Brain pericyte (primary cell): ENCODE measurements at regions not wholly inside any gene's neighbourhood (a gene's known extent, or its start where the extent isn't known, plus 50 kb on each side); places are given as distances from the start of the nearest gene placed in this dataset.
"Not testable (repeated sequence)": the region's sequence is repeated elsewhere in the genome, so short reads cannot be mapped to it uniquely, and the experiment has no call there.

Experiments
- DNase-seq: peaks from one replicate; pipeline ENCODE4 v3.0.0-alpha.2; 2012; ENCODE audit warnings: low read depth, low spot score

DNA sequence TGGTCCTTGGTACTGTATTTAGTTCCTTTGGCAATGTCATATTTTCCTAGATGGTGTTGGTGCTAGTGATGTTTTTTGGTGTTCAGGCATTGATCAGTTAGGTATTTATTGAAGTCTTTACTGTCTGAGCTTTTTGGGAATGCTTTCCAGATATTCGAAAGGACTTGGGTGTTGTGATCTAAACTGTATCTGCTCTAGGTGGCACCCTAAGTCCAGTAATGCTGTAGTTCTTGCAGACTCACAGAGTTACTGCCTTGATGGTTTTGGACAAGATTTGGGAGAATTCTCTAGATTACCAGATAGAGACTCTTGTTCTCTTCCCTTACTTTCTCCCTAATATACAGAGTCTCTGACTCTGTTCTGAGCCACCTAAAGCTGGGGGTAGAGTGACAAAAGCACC lies 513.6 kb upstream of the PITX2 start:
- DNase-seq = no peak

DNA sequence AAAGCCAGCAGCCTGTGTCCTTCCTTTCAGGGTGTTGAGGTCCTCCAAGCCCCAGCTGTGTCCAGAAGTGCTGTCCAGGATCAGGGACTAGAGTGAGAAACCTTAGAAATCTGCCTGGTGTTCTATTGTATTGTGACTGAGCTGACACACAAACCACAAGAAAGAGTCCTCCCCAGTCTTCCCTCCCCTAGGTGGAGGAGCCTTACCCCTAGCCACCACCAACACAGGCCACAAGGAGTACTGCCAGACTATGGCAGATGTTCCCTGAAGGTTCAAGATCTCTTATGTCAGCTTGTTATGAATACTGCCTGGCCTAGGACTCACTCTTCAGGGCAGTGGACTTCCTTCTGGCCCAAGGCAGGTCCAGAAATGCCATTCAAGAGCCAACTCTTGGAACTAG lies 514.1 kb upstream of the PITX2 start:
- DNase-seq = no peak

DNA sequence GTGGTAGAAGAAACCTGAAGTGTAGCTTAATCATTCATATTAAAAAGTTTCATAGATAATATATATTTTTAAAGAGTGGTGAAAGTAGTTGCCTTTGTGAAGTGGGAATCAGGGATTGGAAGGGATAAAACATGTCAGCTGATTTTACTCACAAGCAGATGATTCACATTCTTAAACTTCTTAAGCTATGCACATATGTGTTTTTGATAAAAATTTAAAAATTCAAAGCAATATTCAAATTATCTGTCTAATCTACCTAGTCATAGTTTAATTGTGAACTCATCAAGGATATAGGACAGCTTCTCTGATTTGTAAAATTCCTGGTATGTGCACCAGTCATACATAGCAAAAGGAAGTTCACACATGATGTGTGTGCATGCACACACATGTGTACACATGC lies 520.6 kb upstream of the PITX2 start:
- DNase-seq = no peak

DNA sequence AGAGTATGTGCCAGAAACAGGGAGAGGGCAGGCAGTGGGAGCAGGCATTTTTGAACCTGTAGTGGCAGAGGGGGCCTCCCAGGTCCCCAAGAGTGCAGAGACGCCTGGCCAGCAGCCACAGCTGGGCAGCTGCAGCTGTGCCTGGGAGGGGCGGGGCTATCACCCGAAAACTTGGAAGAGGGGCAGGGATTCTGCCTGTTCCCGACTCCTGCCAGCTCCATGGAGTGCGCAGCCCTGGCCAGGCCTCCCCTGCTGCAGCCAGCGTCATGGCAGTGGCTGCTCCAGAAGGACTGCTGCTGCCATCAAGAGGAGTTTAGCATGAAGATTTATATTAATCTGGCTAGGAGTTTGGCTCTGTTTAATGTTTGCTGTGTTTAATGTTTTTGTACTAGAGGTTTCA lies 532.1 kb upstream of the PITX2 start:
- DNase-seq = no peak

DNA sequence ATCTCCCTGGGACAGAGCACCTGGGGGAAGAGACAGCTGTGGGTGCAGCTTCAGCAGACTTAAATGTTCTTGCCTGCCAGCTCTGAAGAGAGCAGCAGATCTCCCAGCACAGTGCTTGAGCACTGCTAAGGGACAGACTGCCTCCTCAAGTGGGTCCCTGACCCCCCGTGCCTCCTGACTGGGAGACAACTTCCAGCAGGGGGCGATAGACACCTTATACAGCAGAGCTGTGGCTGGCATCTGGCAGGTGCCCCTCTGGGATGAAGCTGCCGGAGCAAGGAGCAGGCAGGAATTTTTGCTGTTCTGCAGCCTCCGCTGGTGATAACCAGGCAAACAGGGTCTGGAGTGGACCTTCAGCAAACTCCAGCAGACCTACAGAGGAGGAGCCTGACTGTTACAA lies 541.7 kb upstream of the PITX2 start:
- DNase-seq = not testable (repeated sequence)

DNA sequence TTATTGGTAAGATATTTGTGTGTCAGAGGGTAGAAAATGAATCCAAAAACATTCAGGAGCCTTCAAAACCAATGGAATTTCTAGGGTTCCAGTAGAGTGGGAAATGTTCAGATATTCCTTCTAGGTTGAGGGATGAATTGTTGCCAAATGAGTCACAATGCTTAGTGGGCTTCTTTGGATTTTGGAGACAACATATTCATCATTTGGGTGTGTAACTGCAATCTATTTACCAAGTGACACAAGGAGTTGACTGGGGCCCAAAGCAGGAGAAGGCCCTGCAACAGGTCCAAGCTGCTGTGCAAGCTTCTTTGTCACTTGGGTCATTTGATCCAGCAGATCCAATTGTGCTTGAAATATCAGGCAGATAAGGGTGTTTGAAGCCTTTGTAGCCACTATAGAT lies 551.5 kb upstream of the PITX2 start:
- no peak for DNase-seq

DNA sequence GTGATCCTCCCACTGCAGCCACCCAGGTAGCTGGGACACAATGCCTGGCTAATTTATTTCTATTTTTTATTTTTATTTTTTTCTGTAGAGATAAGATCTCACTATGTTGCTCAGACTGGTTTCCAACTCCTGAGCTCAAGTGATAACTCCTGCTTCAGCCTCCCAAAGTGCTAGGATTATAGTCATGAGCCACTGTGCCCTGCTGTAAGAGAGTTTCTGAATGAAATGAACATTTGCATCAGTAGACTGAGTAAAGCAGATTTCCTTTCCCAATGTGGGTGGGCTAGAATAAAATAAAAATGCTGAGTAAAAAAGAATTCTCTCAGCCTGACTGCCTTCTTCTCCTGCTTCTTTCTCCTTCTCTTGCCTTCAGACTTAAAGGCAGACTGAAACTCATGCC lies 555.4 kb upstream of the PITX2 start:
- DNase-seq = no peak

DNA sequence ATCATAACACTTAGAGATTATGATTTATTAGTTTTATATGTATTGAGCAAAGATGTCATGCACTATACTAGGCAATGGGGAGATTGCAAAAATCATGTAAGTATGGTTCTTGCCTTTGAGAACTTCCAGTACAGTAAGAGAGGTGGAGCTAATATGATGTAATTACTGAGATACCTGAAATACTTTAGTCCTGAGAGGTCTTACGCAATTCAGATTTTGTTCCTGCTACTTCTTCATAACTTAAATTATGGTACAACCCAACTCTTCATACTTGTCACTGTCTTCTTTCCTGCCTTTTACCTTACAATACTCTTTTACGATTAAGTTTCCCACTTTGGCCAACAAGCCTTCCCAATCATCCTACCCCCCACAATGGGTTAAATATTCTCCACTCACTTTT lies 564.2 kb upstream of the PITX2 start:
- DNase-seq = no peak

DNA sequence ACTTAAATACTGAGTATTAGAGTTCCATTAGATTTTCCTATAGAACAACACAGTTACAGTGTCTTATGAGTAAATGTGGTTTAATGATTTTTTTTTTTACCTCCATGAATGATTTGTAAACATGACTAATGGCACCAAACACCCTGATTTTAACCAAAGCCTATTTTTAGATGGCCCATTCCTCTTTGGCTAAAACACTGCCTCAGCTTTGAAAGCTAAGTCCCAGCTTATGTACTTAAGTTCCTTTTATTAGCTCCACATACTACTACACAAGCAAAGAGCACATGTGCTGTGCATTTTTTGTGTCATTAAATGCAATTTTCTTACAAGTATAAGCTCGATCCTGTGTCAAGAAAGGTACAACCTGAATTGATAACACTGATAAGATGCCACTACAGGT lies 575.6 kb upstream of the PITX2 start:
- no peak for DNase-seq

DNA sequence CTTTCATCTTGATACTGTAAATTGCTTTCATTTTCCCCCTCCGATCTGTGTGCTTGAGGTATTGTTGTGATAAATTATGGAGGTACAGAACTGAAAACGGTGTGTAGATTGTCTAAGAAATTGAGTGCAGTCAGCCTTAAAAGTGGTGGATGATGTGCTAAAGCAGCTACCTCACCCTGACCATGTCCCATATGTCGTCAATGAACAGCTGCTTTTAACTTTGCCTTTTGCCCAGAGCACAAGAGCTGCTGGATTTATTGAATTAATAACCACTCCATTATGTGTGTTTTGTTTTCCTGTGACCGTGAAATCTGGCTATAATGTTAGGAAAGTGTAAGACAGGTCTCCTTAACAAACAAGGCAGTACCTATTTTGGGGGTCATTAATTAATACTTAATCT lies 581.9 kb upstream of the PITX2 start:
- DNase-seq = no peak

DNA sequence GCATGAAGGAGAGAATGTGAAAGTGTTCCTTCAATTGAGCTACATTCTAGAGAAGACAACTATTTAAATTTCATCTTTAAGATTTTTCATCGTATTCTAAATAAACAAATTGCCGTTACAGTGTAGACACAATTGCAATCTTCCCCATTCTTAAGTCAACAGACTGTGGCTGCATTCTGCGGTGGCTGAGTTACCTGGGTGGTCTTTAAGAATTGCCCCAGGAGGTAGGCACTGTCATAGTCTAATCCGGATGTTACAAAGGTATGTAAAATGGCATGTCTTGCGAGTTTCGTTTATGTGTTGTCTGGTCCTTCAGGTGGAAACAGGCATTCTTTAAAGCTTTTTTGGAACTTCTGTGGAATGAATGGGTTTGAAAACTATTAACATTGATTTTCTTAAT lies 586.1 kb upstream of the PITX2 start:
- no peak for DNase-seq

DNA sequence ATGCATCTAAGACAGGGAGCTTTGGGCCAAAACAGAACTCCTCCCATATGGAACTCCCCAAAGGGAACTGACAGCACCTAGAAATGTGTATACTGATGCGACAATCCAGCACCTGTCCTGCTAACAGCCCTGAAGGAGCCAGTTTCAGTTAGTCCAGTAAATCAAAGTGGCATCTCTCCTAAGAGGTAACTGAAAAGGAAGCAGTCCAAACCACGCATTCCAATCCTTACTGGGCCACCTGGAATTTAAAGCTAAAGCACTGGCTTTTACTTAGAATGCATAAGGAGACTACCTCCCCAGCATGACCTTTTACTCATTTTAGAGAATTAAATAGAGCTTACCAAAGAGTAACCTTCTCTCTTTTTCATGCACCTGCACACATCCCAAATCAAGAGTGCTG lies 586.8 kb upstream of the PITX2 start:
- DNase-seq = no peak

DNA sequence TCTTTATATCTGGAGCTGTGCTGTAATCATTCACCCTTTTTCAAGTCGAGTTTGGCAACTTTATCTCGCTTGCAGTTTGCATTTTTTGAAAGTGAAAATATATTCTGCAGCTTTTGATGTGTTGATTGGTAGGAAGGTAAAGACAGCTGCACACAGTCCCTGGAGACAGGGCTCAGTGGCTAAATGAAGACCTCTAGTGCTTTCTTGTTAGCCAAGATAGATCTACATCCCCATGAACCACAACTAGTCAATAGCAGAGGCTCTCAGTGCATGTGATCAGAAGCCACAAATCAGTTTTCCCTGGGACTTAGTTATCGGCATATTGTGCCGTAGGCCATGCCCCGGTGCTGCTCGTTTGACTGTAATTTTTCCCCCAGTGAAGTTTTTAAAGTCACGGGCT lies 587.7 kb upstream of the PITX2 start:
- no peak for DNase-seq

DNA sequence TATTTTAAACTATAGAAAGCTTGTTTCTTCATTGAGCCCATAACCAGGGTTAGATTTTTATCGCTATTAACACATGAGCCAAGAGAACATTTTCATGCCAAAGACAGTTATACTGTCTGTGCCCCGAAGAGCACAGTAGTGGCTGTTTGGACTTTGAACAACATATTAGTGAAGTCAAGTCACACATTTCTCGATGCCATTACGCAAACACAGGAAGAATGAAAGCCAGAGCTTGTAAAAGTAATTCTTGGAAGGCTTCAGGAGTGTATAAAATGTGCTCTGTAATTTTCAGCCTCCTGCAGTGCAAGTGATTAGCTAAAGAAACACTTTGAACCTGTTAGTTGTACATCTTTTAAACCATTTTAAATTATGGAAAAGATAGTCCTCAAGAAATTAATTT lies 590.7 kb upstream of the PITX2 start:
- DNase-seq = no peak

DNA sequence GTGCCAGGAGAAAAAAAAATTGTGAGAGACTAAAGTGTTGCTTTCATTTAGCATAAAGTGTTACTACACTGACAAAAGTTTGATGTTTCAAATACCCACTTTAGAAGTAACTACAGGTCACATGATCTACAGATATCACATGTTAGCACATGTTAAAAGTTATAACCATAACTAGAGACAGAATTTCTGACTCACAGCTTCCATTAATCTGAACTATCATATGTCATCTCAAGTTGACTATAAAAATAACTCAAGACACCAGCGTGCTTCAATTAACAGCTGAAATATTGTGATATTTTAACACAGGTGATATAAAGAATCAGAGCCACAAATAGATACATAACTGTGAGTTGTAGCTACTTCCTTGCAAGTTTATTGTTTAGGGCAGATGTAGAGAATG lies 591.5 kb upstream of the PITX2 start:
- no peak for DNase-seq

DNA sequence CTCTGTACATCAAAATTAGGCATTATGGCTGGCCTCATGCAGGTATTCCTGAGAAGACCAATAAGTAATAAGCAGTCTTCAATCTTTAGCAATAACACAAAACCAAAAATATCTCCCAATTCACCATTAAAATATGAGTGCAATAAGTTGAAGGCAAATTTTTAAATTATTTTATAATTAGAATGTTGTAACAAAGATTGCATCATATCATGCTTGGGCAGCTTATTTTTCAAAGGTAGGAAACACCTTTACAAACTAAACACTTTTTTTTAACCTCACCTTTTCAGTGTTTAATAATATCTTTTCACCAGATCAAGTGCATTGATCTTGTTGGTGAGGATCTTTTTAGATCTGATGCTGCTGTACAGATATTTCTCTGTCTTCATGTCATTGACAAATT lies 592.9 kb upstream of the PITX2 start:
- DNase-seq = no peak

DNA sequence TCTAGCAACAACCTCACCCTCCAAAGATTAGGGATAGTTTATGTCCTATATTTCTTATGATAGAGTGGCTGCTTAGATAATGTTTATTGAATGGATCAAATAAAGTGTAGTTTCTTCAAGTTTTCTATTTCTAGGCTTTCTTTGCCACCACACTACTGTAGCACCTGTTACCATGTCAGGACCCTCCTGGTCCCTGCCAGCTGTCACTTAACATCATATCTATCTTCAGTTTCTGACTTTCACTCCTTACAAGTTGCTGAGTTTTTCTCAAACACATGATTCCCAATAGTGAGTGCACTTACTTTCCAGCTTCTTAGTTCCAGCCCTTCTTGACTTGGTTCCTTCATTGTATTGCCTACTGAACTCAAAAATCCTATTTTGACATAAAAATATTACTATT lies 593.9 kb upstream of the PITX2 start:
- DNase-seq = no peak

DNA sequence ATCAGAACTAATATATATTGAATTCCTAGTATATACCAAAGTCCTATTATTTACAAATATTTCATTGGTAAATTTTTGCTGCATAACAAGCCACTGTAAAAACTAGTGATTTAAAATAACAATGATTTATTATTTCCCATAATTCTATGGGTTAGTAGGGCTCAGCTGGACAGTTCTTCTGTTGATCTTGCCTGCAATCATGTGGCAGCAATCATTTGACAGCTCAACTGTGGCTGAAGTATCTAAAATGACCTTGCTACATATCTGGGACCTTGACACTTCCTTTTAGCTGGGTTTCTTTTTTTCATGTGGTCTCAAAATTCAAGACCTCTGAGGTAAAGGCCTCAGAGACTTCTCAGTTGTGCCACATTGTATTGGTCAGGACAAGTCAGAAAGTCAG lies 598.5 kb upstream of the PITX2 start:
- DNase-seq = no peak

DNA sequence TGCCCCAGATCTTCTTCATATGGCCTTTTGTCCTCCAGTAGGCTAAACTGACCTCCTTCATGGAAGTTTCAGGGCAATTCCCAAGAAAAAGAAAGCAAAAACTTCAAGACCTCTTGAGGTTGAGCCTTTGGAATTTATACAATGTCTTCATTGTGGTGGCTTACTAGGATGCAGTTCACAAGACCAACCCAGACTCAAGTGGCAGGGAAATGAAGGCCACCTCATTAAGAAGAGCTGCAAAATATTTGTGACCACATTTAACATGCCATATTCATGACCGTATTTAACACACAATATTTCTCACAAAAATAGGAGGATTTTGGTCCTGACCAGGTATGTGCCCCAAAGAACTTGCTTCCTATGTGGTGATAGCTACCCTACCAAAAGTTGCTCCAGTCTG lies 605.5 kb upstream of the PITX2 start:
- no peak for DNase-seq

DNA sequence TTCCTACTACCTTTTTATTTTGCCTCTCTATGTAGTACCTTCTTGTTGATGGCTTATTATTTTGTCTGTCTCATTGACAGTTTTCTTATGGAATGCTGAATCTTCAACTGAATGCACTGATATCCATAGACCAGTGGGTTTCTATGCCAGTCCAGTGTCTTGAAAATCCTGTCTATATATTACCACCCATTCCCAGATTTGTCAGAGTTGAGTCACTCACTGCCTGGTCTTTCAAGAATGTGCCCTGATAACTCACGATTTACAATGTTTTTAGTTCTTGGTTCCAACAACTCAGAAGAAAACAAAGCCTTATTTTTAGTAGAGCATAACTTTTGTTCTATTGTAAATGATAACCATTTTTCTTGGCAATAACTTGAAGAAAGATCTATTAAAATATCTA lies 606.0 kb upstream of the PITX2 start:
- no peak for DNase-seq

DNA sequence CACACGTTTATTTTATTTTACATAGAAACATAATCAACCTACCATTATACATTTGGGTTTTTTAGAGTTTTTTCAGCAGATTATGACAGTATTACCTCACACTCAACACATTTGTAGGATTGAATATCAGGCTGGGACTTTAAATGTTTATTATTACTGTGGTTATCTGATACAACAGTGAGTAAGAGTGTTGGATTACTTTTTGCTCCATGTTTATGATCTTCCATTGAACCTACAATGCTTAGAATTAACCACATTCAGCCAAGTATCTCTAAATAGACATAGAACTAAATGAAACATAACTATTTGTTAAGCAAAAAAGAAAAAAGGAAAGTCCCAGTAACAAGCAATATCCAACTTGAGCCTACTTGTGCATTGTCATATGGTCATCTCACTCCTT lies 607.4 kb upstream of the PITX2 start:
- no peak for DNase-seq

DNA sequence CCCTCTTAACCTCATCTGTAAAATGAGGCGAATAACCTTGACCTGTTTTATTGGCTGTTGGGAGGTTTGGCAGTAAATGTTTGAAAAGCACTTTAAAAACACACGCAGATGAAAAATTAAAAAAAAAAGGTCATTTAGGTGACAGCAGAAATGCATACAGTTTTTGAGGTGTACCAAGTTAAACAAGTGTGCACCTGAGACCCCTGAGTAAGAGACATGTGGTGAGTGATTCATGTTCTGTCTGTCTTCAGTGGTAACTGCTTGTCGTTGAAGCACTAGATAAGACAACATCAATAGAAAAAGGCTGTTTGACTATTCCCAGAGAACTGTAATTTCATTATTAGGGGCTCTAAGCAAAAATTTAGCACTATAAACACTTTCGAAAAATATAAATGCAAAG lies 608.4 kb upstream of the PITX2 start:
- no peak for DNase-seq

DNA sequence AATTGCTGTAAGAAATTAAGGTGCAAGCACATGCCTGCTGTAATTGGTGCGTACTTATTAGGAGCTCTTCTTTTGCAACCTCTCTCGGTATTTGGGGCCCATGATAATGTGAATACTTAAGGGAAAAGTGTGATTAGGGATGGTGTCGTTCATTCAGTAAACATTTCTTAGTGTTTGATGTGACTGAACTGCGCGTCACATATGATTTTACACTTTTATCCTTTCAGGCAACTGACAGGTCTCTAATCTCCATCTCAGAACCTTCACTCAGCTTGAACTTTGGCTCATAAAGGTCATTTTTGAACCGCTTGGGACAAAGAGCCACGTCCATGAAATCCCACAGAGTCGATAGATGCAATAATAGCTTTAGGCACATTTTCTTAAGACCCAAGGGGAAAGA lies 612.1 kb upstream of the PITX2 start:
- no peak for DNase-seq

DNA sequence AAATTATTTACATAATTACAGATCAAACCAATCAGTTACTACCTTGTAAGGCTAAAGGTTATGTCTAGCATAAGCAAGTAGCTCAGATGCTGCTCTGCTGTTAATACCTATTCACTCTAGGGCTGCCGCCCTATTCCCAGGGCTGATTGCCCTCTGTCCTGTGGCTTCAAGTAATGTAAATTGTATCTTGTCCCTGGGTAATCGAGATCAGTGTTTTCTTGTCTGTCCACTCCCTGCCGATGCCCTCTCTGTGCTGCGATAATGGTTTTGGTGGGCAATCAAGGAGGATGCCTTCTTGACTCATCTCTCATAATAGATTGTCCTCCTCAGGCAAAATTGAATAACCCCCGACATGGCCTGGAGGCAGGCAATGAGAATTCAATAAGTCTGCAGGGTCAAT lies 641.0 kb upstream of the PITX2 start:
- no peak for DNase-seq

DNA sequence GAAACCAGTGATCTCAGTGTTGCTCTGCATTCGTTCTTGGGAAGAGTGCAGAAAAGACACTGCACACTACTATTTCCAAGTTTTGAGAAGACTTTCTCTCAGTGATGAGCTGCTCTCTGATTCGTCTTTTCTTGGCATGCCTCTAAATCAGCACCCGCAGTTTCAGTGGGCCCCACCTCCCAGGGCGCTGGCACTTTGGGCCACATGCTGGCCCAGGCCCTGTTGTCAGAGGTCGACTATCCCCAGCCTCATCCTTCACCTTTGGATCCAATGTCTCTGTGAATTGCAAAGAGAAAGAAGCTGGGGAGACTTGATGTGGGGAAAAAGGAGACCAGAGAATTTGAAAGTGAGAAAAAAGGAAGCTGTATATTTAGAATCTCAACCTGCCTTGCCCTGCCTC lies 644.1 kb upstream of the PITX2 start:
- no peak for DNase-seq
